Adipocyte (in vitro differentiated cells): ENCODE measurements at regions not wholly inside any gene's neighbourhood (a gene's known extent, or its start where the extent isn't known, plus 50 kb on each side); places are given as distances from the start of the nearest gene placed in this dataset.
"Not testable (repeated sequence)": the region's sequence is repeated elsewhere in the genome, so short reads cannot be mapped to it uniquely, and the experiment has no call there.

Experiments
- DNase-seq: peaks from one replicate; pipeline ENCODE4 v3.0.0-alpha.2; 2015; ENCODE audit warnings: low read depth
- H3K27me3 ChIP-seq: replicated peaks from 2 replicates; pipeline ENCODE4 v1.7.0; 2013; ENCODE audit warnings: mild to moderate bottlenecking, low read length, moderate library complexity; ENCODE audit not compliant: control insufficient read depth, insufficient read depth
- H3K36me3 ChIP-seq: 2 replicates; pipeline ENCODE4 v1.7.0; 2013; ENCODE audit warnings: low read length, mild to moderate bottlenecking, moderate library complexity; ENCODE audit not compliant: control insufficient read depth, insufficient read depth, severe bottlenecking
- H3K4me1 ChIP-seq: 2 replicates; pipeline ENCODE4 v1.7.0; 2013; ENCODE audit warnings: mild to moderate bottlenecking, low read length, moderate library complexity; ENCODE audit not compliant: control insufficient read depth, insufficient read depth
- H3K4me3 ChIP-seq: 2 replicates; pipeline ENCODE4 v1.7.0; 2013; ENCODE audit warnings: mild to moderate bottlenecking, low read length, moderate library complexity
- H3K9ac ChIP-seq: 2 replicates; pipeline ENCODE4 v1.7.0; 2013; ENCODE audit warnings: mild to moderate bottlenecking, low read length, moderate library complexity
- H3K9me3 ChIP-seq: 2 replicates; pipeline ENCODE4 v1.7.0; 2013; ENCODE audit warnings: mild to moderate bottlenecking, low read length, moderate library complexity; ENCODE audit not compliant: control insufficient read depth

DNA sequence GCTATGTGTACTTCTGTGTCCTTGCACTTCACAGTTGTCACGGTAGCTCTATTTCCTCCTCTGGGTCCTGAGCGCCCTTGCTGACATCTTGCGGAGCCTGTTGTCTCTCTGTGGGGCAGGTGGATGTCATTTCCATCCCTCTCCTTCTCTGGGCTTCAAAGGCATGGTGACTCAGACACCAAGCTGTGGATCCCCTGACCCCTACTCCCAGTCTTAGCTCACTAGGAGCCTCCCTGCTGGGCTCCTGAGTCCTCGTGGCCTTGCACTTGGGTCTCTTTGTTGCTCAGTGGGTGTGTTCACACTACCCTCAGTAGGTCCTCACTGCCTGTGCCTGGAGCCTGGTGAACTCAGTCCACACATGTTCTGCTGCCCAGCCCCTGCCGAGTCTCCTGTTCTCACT, 100.3 kb upstream of the PAX2 start:
- Histone ChIP-seq H3K4me1 (no peaks in the 10 kb centered on the region), H3K36me3 (no peaks in the 10 kb centered on the region), H3K9me3 (no peaks in the 10 kb centered on the region), H3K27me3 (peaks cover 51% of the 10 kb centered on the region), H3K9ac (no peak overlapping the region), H3K4me3 (no peak overlapping the region)
- no peak for DNase-seq

DNA sequence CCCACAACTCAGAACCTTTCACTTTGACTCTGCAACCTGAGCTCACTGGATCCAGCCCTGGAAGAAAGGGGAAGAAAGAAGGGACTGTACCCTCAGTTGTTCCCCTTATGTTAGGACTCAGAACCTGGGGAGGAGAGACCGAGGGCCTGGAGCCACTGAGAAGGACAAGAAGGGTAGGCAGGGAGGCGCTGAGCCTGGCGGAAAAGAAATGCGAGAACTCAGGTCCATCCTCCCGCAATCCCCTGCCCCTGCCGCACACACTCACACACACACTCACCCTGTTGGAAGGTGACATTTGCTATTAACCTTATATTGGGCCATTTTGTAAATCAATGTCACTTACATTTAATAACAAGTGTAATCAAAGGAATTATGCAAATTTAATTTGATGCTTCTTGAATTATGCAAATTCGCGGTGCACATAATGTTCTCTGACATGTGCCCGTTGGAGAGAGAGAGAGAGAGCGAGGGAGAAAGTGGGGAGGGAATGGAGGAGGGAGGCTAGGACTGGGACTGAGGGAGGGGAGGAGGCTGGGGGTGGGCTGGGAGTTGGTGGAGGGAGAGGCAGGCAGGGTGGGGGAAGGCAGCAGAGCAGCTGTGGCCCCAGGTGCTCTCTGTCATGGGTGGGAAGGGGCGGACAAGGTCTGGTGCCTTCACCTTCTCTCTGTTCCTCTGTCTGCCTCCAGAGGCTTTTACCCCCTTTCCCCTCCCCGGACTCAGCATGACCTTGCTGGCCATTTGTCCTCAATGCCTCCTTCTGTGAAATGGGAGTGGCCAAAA, 99.6 kb upstream of the PAX2 start:
- H3K36me3 ChIP-seq, result no peaks in the 10 kb centered on the region
- H3K4me1 ChIP-seq, result no peaks in the 10 kb centered on the region
- no peak overlapping the region for H3K9ac ChIP-seq
- H3K4me3 ChIP-seq, result no peak overlapping the region
- no peak for DNase-seq
- peaks cover 47% of the 10 kb centered on the region for H3K27me3 ChIP-seq
- no peaks in the 10 kb centered on the region for H3K9me3 ChIP-seq

DNA sequence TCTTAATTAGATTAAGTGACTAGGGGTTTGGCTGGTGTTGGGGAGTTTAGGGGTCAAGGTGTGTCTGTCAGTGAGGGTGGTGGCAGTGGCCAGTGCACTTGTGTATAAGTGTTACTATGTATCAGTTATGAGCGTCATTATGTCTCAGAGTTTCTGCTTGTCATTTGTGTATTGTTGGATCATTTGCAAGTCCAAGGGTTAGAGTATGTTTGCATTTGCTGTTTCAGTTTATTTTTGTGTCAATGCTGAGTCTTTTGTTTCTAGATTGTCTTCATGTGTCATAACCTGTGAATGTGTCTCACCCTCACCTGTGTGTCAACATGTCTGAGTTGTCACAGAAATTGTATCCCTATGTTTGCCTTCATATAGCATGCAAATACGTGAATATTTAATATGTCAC, 97.5 kb upstream of the PAX2 start:
- Histone ChIP-seq H3K36me3 (no peaks in the 10 kb centered on the region), H3K9me3 (no peaks in the 10 kb centered on the region), H3K4me3 (no peak overlapping the region), H3K4me1 (no peaks in the 10 kb centered on the region), H3K27me3 (peaks cover 38% of the 10 kb centered on the region), H3K9ac (no peak overlapping the region)
- DNase-seq, result no peak

DNA sequence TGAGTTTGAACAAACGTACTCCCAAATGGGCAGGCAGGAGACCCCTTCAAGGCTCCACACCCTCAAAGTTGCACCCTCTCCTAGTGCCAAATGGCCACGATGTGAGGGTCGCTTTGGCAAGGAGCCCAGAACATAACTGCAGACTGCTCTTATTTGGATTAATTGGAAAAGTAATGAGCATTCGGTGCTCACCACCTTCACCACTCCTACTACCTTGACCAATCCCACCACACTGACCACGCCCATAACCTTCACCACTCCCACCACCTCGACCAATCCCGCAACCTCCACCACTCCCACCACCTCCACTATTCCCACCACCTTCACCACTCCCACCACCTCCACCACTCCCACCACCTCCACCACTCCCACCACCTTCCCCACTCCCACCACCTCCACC, 94.7 kb upstream of the PAX2 start:
- Histone ChIP-seq H3K4me3 (no peak overlapping the region), H3K9me3 (no peaks in the 10 kb centered on the region), H3K36me3 (no peaks in the 10 kb centered on the region), H3K9ac (no peak overlapping the region), H3K27me3 (peaks cover 42% of the 10 kb centered on the region), H3K4me1 (peaks cover under 1% of the 10 kb centered on the region)
- DNase-seq, result no peak

DNA sequence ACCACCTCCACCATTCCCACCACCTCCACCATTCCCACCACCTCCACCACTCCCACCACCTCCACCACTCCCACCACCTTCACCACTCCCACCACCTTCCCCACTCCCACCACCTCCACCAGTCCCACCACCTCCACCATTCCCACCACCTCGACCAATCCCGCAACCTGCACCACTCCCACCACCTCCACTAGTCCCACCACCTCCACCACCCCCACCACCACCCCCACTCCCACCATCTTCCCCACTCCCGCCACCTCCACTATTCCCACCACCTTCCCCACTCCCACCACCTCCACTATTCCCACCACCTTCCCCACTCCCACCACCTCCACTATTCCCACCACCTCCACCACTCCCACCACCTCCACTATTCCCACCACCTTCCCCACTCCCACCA, 94.3 kb upstream of the PAX2 start:
- not testable (repeated sequence) for H3K4me1 ChIP-seq, H3K4me3 ChIP-seq, H3K36me3 ChIP-seq, H3K9ac ChIP-seq, DNase-seq, H3K9me3 ChIP-seq
- H3K27me3 ChIP-seq, result peaks cover 45% of the 10 kb centered on the region

DNA sequence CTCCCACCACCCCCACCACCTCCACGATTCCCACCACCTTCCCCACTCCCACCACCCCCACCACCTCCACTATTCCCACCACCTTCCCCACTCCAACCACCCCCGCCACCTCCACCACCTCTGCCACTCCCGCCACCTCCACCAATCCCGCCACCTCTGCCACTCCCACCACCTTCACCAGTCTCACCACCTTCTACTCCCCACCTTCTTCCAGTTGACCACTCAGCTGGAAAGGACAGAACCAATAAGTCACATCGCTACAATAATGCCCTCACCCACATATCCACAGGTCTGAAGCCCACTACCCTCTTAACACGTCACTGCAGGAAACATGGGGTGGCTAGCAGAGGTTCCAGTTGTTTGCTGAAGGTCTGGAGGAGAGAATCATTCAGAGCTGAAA, 93.5 kb upstream of the PAX2 start:
- DNase-seq, result no peak
- Histone ChIP-seq H3K9ac (no peak overlapping the region), H3K9me3 (no peaks in the 10 kb centered on the region), H3K4me3 (no peak overlapping the region), H3K27me3 (peaks cover 39% of the 10 kb centered on the region), H3K4me1 (peaks cover 4% of the 10 kb centered on the region), H3K36me3 (no peaks in the 10 kb centered on the region)

DNA sequence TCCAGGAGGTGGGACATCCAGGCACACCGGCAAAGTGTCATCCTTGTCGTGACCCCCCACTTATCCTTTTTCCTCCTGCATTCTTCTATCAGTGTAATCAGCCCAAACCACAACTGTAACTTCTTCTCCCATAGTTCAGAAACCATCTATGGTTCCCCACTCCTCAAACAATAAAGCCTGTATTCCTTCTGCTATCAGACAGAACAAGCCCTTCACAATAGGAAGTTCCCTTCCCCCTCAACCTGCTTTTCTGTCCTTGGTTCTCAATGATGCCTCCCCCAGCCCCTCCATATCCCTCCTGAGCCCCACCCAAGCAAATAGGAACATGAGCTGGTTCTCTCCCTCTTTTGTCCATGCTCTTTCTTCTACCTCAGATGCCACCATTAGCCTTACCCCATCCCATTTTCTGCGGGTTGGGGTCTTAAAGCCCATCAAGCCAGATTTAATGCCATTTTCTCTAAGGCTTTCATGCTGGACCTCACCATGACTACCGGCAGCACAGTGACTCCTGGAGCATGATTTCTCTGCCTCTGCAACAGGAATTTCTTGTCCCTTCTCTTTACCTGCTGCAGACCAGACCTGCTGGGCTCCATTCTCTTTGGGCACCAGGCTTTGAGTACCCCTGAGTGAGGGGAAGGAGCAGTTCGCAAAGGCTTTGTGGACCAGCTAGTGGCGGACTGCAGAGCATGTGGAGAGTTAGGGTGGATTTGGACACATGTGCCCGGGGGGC, 92.8 kb upstream of the PAX2 start:
- no peak overlapping the region for H3K4me3 ChIP-seq
- no peak for DNase-seq
- H3K4me1 ChIP-seq, result peaks cover 4% of the 10 kb centered on the region
- no peaks in the 10 kb centered on the region for H3K36me3 ChIP-seq
- peaks cover 42% of the 10 kb centered on the region for H3K27me3 ChIP-seq
- H3K9me3 ChIP-seq, result no peaks in the 10 kb centered on the region
- H3K9ac ChIP-seq, result no peak overlapping the region

DNA sequence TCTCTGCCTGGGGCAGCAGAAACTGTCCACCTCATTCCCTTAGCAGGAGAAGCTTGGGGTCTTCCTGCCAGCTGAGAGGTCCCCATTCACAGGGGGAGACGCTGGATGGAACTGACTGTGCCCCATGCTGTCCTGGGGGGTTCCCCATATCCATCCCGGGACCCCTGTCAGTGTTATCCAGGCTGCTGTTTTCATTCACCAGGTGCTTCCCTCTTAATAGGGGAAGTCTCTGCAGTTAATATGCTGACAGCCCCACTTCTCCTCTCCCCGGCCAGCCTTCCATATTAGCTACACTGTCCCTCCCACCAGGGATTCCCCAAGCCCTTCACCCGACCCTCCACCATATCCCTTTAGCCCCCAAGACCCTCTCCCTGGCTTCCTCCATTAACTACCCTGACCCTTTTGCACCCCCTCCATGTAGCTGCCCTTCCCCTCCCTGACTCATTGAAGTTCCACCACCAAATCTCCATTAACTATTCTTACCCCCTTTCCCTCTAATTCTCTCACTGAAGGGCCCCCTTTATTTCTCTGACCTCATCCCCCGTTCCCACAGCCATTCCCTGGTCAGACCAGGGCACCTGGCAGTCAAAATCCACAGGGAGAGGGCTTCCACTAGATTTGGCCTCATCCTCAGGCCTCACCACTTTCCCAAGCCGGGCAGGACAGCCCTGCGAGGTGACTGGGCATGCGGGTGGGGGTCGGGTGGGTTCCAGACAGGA, 92.0 kb upstream of the PAX2 start:
- Histone ChIP-seq H3K27me3 (peaks cover 50% of the 10 kb centered on the region), H3K36me3 (no peaks in the 10 kb centered on the region), H3K9ac (no peak overlapping the region), H3K9me3 (no peaks in the 10 kb centered on the region), H3K4me3 (no peak overlapping the region), H3K4me1 (peaks cover 4% of the 10 kb centered on the region)
- DNase-seq, result no peak

DNA sequence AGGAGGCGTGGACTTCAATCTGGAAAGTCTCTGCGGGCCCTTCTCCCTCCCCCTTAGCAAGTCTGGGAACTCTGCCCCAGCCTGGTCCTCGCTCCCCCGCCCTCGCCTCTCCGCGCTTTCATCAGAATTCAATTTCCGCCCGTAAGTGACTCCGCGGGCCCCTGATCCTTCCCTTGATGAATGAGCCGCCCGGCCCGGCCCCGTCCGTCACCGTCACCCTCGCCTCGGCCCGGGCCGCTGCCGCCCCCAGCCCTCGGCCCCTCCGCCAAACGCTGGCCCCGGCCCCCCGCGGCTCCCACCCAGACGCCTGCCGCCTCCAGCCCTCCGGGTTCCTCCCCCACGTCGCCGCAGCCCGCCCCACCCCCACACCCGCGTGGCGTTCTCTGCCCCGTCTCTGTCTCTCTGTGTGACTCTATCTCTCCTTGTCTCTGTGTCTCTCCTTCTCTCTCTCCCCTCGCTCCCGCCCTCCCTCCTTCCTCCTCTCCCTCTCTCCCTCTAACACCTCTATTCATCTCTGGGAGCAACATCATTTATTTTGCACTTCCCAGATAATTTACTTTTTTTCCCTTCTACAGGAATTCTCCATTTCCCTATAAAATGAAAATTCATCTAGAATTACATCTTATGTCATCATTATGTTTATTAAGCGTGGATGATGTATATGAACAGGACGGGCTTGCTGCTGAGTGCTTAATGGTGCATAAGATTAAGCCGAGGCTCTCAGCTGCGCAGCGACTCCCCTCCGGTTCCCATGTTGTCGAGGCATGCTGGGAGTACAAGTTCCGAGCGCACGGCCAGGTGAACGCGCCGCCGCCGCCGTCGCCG, 91.2 kb upstream of the PAX2 start:
- Histone ChIP-seq H3K36me3 (no peaks in the 10 kb centered on the region), H3K4me1 (peaks cover 4% of the 10 kb centered on the region), H3K27me3 (peaks cover 52% of the 10 kb centered on the region), H3K4me3 (no peak overlapping the region), H3K9ac (no peak overlapping the region), H3K9me3 (no peaks in the 10 kb centered on the region)
- DNase-seq, result peak; percentile 39

DNA sequence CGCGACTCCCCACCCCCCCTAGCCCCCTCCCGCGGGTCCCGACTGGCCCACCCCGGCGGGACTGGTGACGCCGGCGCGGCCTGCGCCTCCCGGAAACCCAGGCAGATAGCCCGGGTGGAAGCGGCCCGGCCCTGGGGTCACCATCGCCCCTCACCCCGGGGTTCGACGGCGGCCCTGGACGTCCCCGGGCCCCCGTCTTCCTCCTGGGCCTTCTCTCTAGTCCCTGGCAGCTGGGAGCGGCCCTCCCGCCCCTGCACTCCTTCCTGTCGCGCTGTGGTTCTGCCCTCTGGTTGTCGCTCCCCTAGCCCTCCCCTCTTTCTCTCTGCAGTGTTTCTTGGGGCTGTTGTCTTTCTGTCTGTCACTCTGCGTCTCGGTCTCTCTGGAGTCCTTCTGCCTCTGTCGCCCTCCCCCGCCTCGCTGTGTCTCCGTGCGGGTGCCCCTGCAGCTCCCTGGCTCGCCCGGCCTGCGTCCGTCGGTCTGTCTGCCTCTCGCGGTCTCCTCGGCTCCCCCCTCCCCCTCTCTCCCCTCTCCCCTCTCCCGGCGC, 90.5 kb upstream of the PAX2 start:
- Histone ChIP-seq H3K4me1 (peaks cover 4% of the 10 kb centered on the region), H3K27me3 (peaks cover 58% of the 10 kb centered on the region), H3K9ac (no peak overlapping the region), H3K9me3 (peaks cover 2% of the 10 kb centered on the region), H3K4me3 (no peak overlapping the region), H3K36me3 (no peaks in the 10 kb centered on the region)
- no peak for DNase-seq
